HG03558 (cell line): ENCODE measurements at regions not wholly inside any gene's neighbourhood (a gene's known extent, or its start where the extent isn't known, plus 50 kb on each side); places are given as distances from the start of the nearest gene placed in this dataset.

ENCODE experiments used
- ATAC-seq: cut with Tn5 transposase; IDR thresholded peaks from one replicate; pipeline ENCODE4 v1.9.1; 2021; ENCODE audit warnings: moderate number of reproducible peaks; ENCODE audit not compliant: unreplicated experiment; ENCODE audit errors: extremely low read depth

DNA sequence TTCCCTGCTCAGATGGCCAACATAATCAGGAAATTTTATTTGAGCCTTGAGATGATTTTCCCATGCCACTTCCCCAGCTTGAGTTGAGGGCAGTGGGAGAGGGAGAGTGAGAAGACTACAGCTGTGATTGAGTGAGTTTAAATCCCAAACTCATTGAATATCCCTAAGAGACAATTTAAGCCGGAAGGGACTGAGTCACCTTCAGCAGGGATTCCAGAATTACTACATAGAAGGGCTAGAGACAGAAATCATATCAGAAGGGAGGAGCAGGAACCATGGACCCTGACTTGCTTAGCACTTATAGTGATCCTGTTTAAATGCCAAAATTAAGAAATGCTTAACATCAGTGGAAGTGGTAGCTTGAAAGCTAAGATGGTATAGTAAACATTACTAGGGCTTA lies 312.2 kb upstream of the SLCO3A1 start:
- ATAC-seq: no peak

DNA sequence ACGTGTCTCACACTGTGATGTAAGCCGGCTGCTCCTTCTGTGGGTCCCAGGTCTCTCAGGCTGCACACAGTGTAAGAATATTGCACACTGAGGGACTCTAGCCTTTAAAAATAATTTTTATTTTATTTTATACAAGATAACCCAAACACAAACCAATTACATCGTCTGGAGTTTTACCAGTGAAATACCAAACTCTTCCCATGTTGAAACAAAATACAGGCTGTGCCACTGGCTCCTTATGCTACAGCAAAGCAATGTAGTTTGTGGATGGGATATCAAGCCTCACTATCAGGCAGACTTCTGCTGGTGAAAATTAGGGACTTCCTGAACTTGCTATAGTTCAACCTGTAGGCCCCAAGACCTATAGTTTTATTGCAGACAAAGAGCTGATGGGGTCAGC lies 311.3 kb upstream of the SLCO3A1 start:
- ATAC-seq: no peak

DNA sequence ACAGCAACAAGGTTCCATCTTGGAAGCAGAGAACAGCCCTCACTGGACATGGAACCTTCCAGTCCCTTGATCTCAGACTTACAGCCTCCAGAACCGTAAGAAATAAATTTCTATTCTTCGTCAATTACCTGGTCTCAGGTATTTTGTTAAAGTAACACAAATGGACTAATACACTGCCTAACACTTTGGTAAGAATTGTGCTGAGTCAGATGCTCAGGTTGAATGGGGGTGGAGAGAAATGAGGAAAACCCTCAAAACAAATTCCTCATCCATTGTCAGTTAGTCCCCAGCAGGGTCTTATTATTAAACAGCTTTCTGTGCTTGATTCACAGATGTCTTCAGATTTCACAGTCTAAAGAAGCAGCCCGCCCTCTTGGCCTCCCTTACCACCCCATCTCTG lies 306.2 kb upstream of the SLCO3A1 start:
- no peak for ATAC-seq

DNA sequence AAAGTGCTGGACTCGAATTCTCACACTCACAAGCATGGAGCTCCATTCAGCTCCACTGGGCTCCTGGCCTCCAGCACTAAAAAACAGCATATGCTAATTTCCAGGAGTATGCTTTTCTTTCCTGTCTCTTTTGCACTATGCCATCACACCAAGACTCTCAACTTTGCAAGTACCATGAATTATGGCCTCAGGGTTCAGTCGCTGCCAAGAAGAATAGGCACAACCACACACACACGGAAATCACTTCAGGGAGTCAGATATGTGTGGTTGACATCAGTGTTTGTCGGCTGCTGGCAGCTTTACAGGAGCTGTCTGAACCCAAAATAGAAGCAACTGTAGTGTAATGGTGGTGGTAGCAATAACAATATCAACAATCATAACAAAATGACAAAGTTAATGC lies 305.0 kb upstream of the SLCO3A1 start:
- no peak for ATAC-seq

DNA sequence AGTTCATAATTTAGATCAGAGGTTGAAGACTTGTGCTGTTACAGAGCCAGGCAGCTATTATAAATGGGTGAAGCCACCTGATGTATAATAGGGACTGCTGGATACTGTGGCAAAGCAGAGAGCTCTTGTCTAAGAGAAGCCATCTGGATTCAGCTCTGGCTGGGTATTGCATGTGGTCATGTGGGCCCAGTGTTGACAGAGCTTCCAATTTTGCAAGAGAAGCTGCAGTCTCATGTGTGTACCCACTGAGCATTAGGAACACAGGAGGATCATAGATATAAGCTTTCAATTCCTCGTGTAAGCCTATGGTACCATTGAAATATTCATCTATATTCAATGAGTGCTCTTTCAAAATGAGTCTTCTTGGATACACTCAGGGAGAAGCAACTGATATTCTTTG lies 303.9 kb upstream of the SLCO3A1 start:
- no peak for ATAC-seq

DNA sequence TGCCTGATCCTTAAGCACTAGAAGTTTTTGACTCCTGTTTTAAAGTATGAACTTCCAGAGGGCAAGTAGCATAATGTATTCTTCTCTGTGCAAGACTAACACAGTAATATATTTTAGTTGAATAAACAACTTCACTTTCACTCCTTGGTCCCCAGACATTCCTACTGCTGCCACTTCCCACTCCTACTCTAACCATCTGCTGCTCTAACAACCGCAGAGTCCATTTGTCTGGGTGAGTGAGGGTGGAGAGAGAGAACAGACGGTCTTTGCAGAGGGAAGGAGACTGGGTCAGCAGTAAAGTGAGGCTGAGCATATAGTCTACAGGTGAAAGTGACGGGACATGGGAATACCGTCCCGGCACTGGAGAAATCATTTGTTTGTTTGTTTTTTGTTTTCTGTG lies 301.0 kb upstream of the SLCO3A1 start:
- ATAC-seq: no peak

DNA sequence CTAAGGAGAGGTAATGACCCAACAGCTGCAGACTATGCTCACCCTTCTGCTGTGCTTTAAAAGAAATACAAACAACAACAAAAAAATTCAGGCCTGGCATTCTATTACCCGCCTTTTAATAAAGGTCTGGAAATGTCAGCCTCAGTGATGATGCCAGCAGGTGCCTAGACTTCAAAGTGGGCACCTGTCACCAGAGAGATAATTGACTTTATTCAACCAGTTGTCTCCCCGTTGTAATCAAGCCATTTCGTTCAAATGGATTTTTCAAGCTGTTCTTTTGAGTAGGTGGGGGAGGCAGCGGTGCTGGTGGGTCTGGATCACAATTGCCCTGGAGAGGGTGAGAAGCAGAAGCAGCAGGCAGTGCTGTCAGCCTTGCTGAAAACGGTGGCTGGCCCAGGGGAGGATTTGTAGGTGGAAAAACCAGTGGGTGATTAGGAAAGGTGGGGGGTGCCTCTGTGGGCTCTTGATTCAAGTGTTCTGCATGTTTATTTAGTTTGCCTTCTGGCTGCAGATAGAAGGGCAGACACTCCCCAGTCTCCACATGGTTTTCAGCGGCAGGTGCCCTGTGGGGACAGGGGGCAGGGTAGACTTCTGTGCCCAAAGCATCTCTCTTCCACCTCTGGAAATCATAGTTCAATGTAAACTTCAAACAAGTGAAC lies 300.2 kb upstream of the SLCO3A1 start:
- no peak for ATAC-seq

DNA sequence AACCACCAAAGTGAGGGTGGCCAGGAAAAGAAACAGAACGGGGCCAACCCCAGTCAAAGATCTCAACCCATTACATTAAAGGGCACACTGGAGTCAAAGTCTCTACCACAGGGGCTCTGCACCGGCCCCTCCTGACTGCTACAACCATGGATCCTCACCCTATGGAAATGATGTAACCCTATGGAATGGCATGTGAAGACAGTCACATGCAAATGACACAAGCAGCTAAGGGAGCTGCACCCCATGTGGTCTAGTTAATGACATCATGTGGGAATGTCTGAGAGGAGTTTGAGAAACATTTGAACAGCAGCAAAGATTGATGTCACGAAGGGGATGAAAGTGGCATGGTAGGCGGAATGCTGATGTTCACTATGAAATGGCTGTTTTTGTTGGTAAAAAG lies 298.2 kb upstream of the SLCO3A1 start:
- ATAC-seq: no peak

DNA sequence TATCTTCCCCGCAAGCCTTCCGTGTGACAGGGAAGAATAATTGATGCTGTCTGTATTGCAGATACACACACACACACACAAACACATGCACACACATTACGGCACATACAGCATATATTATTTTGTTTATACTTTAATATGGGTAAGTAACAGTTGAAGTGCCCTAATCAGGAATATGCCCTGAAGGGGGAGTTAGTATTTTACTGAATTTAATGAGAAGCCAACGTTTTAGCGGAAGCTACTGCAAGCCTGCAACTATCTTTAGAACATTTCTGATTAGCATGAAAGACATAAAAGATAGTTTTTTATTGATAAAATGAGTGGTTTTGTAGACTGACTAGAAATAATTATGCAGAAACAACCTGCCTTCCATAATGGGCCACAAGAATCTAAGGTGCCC lies 296.6 kb upstream of the SLCO3A1 start:
- ATAC-seq: no peak

DNA sequence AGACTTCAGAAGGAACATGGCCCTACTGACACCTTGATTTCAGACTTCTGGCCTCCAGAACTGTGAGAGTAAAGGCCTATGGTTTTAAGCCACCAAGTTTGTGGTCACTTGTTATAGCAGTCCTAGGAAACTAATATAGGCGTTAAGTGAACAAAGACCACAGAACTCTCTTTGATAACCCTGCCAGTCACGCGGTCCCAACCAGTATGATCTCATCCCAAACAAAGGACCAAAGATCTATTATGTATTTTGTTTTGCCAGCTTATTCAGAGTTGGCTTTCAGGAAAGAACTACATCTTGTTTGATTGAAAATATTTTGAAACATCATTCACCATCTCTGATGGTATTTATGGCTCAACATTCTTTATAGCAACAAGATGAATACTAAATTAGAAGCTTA lies 294.4 kb upstream of the SLCO3A1 start:
- ATAC-seq: no peak

DNA sequence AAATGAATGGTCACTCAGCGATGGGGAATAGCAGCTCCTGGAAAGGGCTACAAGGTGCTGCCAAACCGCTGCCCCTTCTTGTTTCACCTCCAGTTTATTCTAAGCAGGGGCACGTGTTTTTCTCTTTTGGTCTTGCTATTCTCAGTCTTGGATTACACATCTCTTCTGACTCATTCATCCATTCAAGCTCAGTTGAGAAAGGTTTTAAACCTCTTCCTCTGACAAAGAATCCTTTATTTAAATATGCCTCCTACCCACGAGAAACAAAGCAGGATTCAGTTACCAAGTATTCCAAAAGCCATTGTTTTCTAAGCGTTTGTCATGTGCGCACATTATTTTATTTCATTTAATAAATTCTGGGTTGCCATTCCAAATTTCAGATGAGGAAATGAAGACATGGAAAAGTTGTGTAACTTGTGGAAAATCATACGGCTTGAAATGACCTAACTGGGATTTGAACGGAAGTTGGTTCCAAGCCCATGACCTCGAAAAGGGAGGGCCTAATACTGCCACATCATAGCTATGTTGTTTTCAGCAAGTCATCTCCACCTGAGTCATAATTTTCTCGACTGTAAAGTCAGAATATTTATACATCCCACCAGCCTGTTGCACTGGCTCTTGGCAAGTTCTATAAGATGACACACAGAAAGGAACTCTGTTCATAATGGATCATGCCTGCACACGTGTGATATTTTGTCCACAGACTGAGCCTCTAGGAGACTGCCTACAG lies 292.0 kb upstream of the SLCO3A1 start:
- no peak for ATAC-seq

DNA sequence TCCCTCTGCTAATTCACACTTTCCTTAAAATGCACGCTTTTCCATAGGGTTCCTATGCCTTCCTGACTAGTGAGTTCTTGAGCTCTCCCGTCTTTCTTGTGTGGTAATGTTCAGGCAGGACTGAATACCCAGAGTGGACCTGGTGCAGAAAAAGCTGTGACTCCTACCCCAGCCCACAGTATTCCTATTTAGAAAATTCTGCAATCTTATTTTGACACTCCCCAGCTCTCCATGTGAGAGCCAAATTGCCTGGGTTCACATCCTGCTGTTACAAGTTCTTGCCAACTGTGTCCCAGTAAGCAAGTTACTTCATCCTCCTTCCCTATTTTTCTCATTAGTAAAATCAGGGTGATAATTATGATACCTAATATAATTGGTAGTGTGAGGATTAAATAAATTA lies 290.8 kb upstream of the SLCO3A1 start:
- ATAC-seq: no peak

DNA sequence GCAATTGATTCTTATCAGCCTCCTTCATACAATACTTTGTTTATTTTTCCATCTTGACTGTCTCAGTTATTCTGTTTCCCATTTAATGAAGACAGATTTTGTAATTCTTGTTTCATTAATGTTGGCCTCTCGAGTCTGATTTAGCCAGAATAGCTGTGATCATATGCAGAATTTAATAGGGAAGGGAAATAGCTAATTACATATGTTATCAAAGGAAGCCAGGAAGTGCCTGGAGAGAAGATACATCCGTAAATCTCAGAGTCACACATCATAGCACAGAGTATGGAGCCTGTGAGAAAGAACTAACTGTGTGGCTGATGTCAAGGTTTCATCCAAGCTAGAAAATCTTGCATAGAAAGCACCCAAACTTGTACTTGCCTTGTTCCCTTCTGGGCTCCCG lies 288.9 kb upstream of the SLCO3A1 start:
- no peak for ATAC-seq

DNA sequence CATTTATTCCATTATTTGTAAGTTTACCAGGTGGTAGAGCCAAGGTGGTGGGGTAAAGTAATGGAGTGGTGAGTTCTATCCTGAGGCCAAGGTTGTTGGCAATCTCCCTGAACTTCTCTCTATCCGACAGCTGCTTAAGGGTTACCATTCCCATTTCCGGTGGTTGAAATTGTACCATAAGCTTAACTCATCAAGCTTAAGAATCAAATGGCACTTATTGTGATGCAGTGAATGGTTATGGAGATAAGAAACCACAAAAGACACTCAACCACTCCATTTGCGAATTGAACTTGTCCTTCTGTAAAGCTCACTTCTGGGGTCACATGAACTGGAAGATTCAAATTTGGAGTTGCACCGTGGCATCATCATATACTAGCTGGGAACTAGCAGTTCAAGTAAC lies 287.4 kb upstream of the SLCO3A1 start:
- ATAC-seq: no peak

DNA sequence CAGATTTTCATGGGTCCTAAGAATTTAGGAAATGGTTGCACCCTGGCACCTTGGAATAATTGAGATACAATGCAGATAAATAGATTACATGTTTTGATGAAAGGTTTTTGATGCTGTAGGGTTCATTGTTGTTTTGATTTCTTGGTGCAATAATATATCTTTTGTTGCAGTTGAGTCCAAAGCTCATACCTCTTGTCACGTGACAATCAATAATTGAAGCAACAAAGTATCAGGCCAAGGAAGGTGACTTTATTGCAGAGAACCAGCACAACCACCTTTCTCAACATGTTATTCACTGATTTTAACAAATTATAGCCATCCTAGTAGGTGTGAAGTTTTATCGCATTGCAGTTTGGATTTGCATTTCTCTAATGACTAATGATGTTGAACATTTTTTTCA lies 285.5 kb upstream of the SLCO3A1 start:
- ATAC-seq: no peak

DNA sequence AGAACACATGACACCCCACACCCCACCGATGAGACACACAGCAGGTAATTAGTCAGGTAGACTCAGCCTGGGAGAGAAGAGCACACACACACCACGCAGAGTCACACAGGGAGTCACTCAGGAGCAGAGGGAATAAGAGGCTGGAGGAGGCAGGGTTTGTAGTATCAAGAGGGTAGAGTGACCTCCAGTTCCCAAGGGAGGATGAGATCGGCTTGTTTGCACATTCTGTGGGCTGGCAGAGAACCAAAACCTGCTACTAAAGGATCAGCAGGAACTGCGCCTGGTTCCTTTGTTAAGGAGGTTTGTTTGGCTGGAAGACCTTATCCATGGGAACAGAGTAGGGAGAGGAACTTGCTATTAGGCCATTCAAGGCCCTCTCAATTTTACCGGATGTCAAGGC lies 281.4 kb upstream of the SLCO3A1 start:
- ATAC-seq: no peak

DNA sequence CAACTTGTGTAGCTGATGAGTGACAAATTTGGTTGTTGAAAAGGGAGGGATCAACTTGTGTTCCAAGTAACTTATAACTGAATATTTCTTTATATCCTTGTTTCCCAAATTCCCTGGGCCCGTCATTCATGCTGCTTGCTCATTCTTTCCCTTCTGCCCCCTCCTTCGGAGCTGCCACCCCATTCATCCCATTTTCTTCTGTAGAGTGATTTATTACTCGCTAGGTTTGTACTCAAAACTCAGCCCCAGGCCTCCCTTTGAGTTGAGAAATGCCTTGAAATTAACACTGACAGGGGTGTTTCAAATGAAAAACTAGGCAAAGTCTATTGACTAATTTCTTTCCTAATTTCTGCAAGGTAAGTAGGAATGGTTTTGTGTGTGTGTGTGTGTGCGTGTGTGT lies 277.4 kb upstream of the SLCO3A1 start:
- no peak for ATAC-seq

DNA sequence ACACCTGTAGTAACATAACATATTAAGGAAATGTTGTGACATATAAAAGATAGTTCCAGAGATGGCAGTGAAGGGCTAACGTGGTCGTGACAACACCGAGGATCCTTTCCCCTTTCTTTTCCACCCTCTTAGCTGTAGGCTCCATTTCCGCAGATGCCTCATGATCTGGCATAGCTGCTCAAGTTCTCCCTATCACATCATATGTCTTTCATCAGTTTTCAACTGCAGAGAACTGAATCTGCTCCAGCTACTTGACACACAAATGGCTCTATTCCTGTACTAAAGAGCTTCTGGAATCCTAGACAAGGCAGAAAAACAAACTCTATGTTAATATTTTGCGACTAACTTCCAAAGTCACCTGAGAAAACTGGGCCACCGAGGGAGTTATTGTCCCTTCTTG lies 275.0 kb upstream of the SLCO3A1 start:
- ATAC-seq: no peak

DNA sequence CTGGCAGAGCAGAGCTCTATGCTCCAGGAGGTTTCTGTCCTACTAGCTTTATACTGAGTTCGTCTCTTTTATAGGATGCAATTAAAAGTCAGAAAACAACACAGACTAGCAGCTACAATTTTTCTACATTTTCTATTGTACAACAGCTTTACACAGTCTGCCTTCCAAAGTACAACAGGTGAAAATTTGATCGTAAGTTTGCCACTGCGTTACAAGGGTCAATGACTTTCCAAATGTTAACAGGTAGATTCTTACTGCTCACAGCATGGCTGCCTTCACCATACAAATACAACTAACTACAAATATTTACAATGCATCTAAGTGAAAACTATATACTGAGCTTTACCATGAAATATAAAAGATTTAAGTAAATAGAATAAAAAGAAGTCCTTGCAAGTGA lies 268.6 kb upstream of the SLCO3A1 start:
- no peak for ATAC-seq

DNA sequence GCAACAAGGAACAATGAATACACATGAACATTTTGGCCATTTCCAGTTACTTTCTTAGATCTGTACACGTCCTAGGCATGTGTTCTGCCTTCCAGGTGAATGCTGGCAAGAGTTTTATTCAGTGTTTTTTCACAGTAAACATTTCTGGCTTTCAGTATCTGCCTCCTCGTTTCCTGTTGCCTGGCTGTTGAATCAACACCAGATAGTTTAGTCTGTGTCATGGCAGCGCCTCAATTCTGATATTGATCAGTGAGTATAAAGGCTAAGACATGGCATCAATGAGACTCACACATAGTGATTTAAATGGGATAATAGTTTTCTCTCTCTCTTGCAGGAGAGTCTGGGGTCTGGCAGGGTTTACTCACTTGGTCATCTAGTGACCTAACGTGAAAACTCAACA lies 266.9 kb upstream of the SLCO3A1 start:
- ATAC-seq: no peak

DNA sequence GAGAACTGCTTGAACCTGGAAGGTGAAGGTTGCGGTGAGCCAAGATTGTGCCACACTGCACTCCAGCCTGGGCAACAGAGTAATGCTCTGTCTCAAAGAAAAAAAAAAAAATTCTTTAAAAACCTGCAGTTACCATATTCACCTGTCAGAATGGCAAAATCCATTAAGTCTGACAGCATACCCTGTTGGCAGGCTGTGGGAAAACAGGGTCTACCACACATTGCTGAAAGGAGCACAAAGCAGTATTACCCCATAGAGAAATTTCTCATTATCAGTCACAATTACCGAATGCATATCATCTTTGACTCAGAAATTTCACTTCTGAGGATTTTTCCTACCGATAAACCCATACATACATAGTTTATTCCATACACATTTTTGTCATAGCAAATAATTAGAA lies 264.1 kb upstream of the SLCO3A1 start:
- ATAC-seq: no peak

DNA sequence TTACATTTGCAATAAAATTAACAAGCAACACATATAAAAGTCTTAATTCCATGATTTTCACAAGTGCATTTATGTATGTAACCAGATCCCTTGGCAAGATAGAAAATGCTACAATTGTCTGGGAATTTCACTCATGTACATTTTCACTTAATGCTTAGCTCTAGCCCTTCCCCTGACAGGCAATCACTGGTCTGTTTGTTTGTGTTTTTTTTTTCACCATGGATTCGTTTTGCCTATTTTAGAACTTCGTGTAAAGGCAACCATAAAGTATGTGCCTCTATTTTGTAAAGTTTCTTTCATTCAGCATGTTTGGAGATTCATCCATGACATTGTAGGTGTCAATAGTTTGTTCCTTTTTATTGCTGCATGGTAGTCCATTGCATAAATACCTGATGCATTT lies 260.9 kb upstream of the SLCO3A1 start:
- no peak for ATAC-seq
